ENCODE measurements at regions not wholly inside any gene's neighbourhood (a gene's known extent, or its start where the extent isn't known, plus 50 kb on each side); places are given as distances from the start of the nearest gene placed in this dataset.

DNA sequence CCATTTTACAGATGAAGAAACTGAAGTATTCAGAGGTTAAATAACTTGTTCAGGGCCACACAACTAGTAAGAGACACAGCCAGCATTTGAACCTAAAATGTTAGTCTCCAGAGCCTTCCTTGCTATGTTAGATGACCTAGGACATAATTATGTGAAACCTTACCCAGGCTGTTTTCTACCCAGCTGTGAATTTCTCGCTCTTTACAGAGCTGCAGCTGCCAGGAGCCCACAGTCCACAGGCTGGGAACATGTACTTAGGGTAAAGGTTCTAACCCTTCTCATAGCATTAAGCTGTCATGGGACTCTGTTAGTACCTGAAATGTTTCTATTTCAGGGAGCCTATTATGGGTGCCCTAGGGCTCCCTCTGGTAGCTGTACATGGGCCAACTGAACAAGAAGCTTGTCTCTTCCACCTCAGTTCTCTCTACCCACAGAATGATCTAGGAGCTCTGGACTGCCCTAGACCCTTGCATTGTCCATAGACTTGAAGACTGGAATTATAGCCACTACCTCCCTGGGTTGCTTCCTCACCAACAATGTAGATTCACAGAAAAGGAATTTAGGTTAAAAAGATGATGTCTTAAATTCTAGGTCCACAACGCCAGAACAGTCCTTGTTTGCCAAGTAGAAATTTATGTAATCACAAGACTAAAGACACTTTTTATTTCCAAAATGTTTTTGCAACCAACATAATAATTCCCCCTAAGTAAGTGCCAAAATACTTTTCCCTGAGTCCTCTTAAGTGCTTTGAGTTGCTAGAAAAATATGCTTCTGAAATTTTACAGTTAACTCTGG lies 262.9 kb downstream of the PIK3R1 start:
- DNase-seq (ENCODE audit: low read depth, low spot score) = no peak
- Histone ChIP-seq H3K27me3 (ENCODE audit: control insufficient read depth, insufficient read depth, low read length) (no peaks in the 10 kb centered on the region), H3K9me3 (ENCODE audit: control insufficient read depth, insufficient read depth, low read length) (no peaks in the 10 kb centered on the region), H3K4me3 (ENCODE audit: low read length) (no peak overlapping the region), H3K4me1 (ENCODE audit: control insufficient read depth, insufficient read depth, low read length) (no peaks in the 10 kb centered on the region), H3K36me3 (ENCODE audit: control insufficient read depth, insufficient read depth, low read length) (no peaks in the 10 kb centered on the region), H3K27ac (ENCODE audit: low read length) (no peak overlapping the region)
- WGBS (ENCODE audit: insufficient coverage, insufficient read length) = no CpG with 5 or more reads among the region's 2 CpGs

DNA sequence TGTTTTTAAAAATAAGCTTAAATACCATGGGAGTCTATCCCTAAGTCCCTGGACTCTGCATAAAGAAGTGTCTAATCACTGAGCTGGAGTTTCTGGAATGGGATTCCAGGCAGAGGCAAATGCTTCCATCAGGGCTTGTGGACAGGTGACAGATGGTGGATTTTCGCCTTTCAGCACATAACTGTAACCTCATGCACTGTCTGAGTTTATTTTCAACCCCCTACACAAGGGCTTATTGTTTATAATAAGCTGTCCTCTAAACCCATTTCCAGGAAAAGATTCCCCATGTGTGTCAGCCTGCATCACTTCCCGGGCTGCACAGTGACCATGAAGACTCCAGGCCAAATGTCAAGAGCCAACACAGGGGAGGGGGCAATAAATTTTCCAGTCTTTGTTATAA lies 264.0 kb downstream of the PIK3R1 start:
- H3K4me1 ChIP-seq (ENCODE audit: control insufficient read depth, insufficient read depth, low read length) = no peaks in the 10 kb centered on the region
- H3K27ac ChIP-seq (ENCODE audit: low read length) = no peak overlapping the region
- DNase-seq (ENCODE audit: low read depth, low spot score) = no peak
- H3K27me3 ChIP-seq (ENCODE audit: control insufficient read depth, insufficient read depth, low read length) = no peaks in the 10 kb centered on the region
- H3K36me3 ChIP-seq (ENCODE audit: control insufficient read depth, insufficient read depth, low read length) = no peaks in the 10 kb centered on the region
- no peaks in the 10 kb centered on the region for H3K9me3 ChIP-seq (ENCODE audit: control insufficient read depth, insufficient read depth, low read length)
- WGBS (ENCODE audit: insufficient coverage, insufficient read length) = no CpG with 5 or more reads among the region's 2 CpGs
- H3K4me3 ChIP-seq (ENCODE audit: low read length) = no peak overlapping the region

DNA sequence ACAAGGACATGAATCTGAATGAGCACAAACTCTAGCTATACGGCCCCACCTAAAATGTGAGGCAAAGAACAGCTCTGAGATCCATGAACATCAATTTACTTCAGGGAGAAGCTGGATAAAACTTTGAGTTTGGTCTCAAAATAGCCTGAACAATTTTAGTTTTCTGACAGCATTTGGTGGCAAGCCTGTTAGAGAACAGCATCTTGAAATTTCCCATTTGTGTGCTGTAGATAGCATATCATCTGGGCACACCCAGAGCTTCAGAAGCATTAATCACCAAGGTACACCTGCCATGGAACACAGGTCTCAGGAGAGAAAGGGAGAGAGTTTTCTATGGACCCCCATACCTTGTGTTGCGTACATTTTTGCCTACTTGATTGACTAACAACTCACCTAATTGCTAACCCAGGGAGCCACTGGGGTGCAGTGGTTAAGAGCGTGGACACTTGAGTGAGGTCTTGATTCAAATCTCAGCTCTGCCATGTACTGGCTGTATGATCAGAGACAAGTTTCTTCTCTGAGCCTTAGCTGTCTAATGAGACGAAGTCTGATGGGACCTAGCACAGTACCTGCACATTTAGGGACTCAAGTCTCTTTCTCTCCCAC lies 264.9 kb downstream of the PIK3R1 start:
- H3K27me3 ChIP-seq (ENCODE audit: control insufficient read depth, insufficient read depth, low read length) = no peaks in the 10 kb centered on the region
- no peak overlapping the region for H3K4me3 ChIP-seq (ENCODE audit: low read length)
- H3K9me3 ChIP-seq (ENCODE audit: control insufficient read depth, insufficient read depth, low read length) = no peaks in the 10 kb centered on the region
- H3K36me3 ChIP-seq (ENCODE audit: control insufficient read depth, insufficient read depth, low read length) = no peaks in the 10 kb centered on the region
- DNase-seq (ENCODE audit: low read depth, low spot score) = no peak
- no peak overlapping the region for H3K27ac ChIP-seq (ENCODE audit: low read length)
- no CpG with 5 or more reads among the region's 4 CpGs for WGBS (ENCODE audit: insufficient coverage, insufficient read length)
- H3K4me1 ChIP-seq (ENCODE audit: control insufficient read depth, insufficient read depth, low read length) = no peaks in the 10 kb centered on the region

DNA sequence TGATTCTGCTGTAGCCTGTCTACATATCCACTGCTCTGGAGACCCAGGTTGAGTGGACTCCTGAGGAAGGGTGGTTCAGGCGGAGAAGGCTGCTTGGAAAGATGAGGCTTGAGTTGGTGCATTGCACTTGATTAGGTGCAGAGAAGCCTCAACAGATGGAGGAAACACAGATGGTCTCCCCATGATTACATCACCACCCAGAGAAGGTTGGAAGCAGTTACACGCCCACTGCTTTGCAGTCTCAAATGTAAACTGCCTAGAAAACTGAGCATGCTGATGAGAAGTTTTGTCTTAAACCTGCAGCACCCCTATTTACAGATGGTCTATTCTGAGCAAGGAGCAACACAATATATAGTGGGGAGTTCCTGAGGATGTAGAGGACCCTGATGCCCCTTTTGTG lies 266.6 kb downstream of the PIK3R1 start:
- no peak for DNase-seq (ENCODE audit: low read depth, low spot score)
- Histone ChIP-seq H3K9me3 (ENCODE audit: control insufficient read depth, insufficient read depth, low read length) (no peaks in the 10 kb centered on the region), H3K4me3 (ENCODE audit: low read length) (no peak overlapping the region), H3K4me1 (ENCODE audit: control insufficient read depth, insufficient read depth, low read length) (no peaks in the 10 kb centered on the region), H3K27ac (ENCODE audit: low read length) (no peak overlapping the region), H3K36me3 (ENCODE audit: control insufficient read depth, insufficient read depth, low read length) (no peaks in the 10 kb centered on the region), H3K27me3 (ENCODE audit: control insufficient read depth, insufficient read depth, low read length) (no peaks in the 10 kb centered on the region)
- no CpG with 5 or more reads among the region's 2 CpGs for WGBS (ENCODE audit: insufficient coverage, insufficient read length)

DNA sequence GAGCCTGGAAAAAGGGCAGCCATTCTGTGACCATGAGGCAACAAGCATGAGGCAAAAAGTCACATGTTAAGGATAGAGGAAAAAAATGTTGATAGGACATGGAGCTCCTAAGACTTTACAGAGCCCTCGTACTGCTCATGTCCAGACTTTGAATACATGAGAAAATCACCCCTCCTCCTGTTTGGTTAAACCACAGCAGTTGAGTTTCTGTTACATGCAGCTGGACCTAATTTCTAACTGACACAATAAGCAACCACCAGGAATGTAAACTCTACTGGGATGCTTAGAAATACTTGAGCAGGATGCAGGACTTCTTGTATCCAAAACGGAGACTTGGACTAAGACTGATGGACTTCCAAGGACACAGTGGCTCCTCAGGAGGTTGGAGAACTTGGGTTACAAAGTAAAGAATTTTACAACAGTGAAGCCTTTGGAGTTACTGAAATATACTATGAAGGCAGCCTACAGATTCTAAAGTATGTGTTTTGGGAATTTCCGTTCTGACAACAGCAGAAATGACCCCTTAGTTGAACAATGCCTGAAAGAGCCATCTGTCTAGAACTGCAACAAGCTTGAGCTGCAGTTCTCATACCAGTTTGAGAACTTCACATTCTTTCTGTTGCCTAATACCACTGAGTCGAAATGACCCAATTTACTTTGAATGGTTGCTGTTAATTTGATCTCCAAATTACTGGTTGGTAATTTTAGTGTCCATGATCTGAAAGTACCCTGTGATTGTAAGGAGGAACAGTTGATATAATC lies 268.9 kb downstream of the PIK3R1 start:
- Histone ChIP-seq H3K27me3 (ENCODE audit: control insufficient read depth, insufficient read depth, low read length) (no peaks in the 10 kb centered on the region), H3K9me3 (ENCODE audit: control insufficient read depth, insufficient read depth, low read length) (no peaks in the 10 kb centered on the region), H3K4me1 (ENCODE audit: control insufficient read depth, insufficient read depth, low read length) (no peaks in the 10 kb centered on the region), H3K36me3 (ENCODE audit: control insufficient read depth, insufficient read depth, low read length) (no peaks in the 10 kb centered on the region), H3K27ac (ENCODE audit: low read length) (no peak overlapping the region), H3K4me3 (ENCODE audit: low read length) (no peak overlapping the region)
- WGBS (ENCODE audit: insufficient coverage, insufficient read length) = no CpG with 5 or more reads among the region's 4 CpGs
- DNase-seq (ENCODE audit: low read depth, low spot score) = no peak

DNA sequence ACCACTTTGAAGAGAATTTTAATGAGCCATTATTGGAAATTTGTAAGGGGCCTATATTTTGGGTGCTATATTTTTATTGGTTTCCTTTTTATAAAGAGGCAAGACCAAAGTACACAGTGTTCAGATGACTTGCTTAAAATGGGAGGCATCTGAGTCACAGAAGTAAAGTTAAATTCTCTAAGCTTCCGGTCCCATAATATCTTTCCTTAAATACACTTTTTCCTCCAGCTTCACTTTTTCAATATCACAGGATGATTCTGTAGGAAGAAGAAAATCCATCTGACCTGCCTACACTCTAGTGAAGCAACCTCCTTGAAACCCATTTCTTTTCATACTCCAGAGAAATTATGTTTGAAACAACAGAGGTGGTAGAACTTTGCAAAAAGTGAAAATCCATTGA lies 274.0 kb downstream of the PIK3R1 start:
- H3K4me3 ChIP-seq (ENCODE audit: low read length) = no peak overlapping the region
- H3K9me3 ChIP-seq (ENCODE audit: control insufficient read depth, insufficient read depth, low read length) = no peaks in the 10 kb centered on the region
- no CpG with 5 or more reads among the region's 1 CpG for WGBS (ENCODE audit: insufficient coverage, insufficient read length)
- H3K27me3 ChIP-seq (ENCODE audit: control insufficient read depth, insufficient read depth, low read length) = no peaks in the 10 kb centered on the region
- DNase-seq (ENCODE audit: low read depth, low spot score) = no peak
- H3K4me1 ChIP-seq (ENCODE audit: control insufficient read depth, insufficient read depth, low read length) = no peaks in the 10 kb centered on the region; the same call in 1 of the 2 replicates
- H3K27ac ChIP-seq (ENCODE audit: low read length) = no peak overlapping the region
- no peaks in the 10 kb centered on the region for H3K36me3 ChIP-seq (ENCODE audit: control insufficient read depth, insufficient read depth, low read length)

DNA sequence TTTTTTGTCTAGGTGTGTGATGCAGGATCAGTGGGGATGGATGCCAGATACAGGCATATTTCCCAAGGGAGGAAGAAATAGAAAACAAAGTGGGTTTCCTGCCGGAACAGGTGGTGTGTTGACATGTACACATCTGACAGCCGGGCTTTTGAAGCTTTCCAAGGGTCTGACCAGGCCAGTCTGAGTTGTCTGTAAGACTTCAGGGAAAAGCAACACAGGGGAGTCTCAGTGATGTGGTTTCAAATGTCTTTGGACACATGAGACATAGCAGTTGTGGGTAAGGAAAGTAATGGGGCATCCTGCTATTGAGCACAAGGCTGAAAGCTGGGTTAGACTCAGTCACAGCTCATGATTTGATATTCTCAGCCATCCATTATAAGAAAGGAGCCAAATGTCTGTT lies 274.9 kb downstream of the PIK3R1 start:
- H3K4me3 ChIP-seq (ENCODE audit: low read length) = no peak overlapping the region
- H3K9me3 ChIP-seq (ENCODE audit: control insufficient read depth, insufficient read depth, low read length) = no peaks in the 10 kb centered on the region
- no peaks in the 10 kb centered on the region for H3K36me3 ChIP-seq (ENCODE audit: control insufficient read depth, insufficient read depth, low read length)
- no peaks in the 10 kb centered on the region for H3K27me3 ChIP-seq (ENCODE audit: control insufficient read depth, insufficient read depth, low read length)
- DNase-seq (ENCODE audit: low read depth, low spot score) = no peak
- no CpG with 5 or more reads among the region's 2 CpGs for WGBS (ENCODE audit: insufficient coverage, insufficient read length)
- no peak overlapping the region for H3K27ac ChIP-seq (ENCODE audit: low read length)
- no peaks in the 10 kb centered on the region; the same call in 1 of the 2 replicates for H3K4me1 ChIP-seq (ENCODE audit: control insufficient read depth, insufficient read depth, low read length)

DNA sequence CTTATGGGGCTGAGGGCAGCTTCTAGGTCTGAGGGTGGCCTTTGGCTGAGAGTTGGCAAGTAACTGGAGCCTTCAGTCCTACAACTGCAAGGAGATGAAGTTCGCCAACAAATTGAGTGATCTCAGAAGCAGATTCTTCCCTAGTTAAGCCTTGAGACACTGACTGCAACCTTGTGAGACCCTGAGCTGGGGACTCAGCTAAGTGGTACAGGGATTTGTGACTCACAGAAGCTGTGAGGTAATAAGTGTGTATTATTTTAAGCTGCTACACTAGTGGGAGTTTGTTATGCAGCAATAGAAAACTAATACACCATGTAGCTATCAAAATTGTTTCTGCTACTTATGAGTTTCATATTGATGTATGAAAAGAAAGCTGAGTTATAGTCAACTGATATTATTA lies 279.2 kb downstream of the PIK3R1 start:
- no CpG with 5 or more reads among the region's 1 CpG for WGBS (ENCODE audit: insufficient coverage, insufficient read length)
- peaks cover 2% of the 10 kb centered on the region; the same call in 1 of the 2 replicates for H3K9me3 ChIP-seq (ENCODE audit: control insufficient read depth, insufficient read depth, low read length)
- no peak overlapping the region for H3K27ac ChIP-seq (ENCODE audit: low read length)
- H3K4me3 ChIP-seq (ENCODE audit: low read length) = no peak overlapping the region
- no peak for DNase-seq (ENCODE audit: low read depth, low spot score)
- no peaks in the 10 kb centered on the region for H3K36me3 ChIP-seq (ENCODE audit: control insufficient read depth, insufficient read depth, low read length)
- no peaks in the 10 kb centered on the region for H3K27me3 ChIP-seq (ENCODE audit: control insufficient read depth, insufficient read depth, low read length)
- no peaks in the 10 kb centered on the region; the same call in 1 of the 2 replicates for H3K4me1 ChIP-seq (ENCODE audit: control insufficient read depth, insufficient read depth, low read length)

DNA sequence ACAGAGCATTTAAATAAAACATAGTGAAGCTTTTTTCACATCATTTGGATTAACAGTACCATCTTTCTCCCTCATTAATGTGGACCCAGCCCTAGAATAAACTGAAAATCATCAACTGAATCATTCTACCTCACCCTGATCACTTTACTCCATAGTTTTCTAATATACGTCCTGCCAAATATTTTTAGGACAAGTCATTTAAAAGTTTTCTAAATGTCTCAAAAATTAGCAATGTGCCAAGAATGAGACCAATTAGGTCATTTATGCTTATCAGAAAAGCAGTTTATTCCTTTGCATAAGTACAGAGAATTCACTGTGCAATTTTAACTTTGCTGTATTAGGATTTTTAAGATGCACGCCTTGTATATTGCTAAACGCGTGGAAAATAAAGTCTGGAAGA lies 284.4 kb downstream of the PIK3R1 start:
- H3K4me1 ChIP-seq (ENCODE audit: control insufficient read depth, insufficient read depth, low read length) = no peaks in the 10 kb centered on the region
- H3K36me3 ChIP-seq (ENCODE audit: control insufficient read depth, insufficient read depth, low read length) = no peaks in the 10 kb centered on the region
- WGBS (ENCODE audit: insufficient coverage, insufficient read length) = no CpG with 5 or more reads among the region's 4 CpGs
- H3K27ac ChIP-seq (ENCODE audit: low read length) = no peak overlapping the region
- H3K4me3 ChIP-seq (ENCODE audit: low read length) = no peak overlapping the region
- H3K9me3 ChIP-seq (ENCODE audit: control insufficient read depth, insufficient read depth, low read length) = peaks cover 2% of the 10 kb centered on the region; the same call in 1 of the 2 replicates
- DNase-seq (ENCODE audit: low read depth, low spot score) = no peak
- H3K27me3 ChIP-seq (ENCODE audit: control insufficient read depth, insufficient read depth, low read length) = no peaks in the 10 kb centered on the region

DNA sequence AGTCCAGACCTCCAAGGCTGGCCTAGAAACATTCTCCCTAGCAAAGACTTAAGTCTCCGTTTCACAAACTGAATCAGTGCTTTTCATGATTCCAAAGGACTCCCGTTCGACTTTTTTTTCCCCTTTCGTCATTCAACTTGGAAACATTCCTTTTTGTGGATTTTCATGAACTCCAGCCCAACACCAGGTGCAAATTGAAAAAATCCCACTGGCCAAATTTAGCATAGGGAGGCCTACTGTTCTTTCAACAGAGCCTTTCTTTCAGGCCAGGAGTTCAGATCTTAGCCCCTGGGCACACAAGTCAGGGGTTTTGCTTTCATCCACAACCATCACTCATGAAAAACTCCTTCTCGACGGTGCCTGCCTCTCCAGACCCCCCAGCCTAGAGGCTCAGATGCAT lies 285.3 kb downstream of the PIK3R1 start:
- Histone ChIP-seq H3K4me3 (ENCODE audit: low read length) (no peak overlapping the region), H3K27me3 (ENCODE audit: control insufficient read depth, insufficient read depth, low read length) (no peaks in the 10 kb centered on the region), H3K36me3 (ENCODE audit: control insufficient read depth, insufficient read depth, low read length) (no peaks in the 10 kb centered on the region), H3K4me1 (ENCODE audit: control insufficient read depth, insufficient read depth, low read length) (no peaks in the 10 kb centered on the region), H3K9me3 (ENCODE audit: control insufficient read depth, insufficient read depth, low read length) (peaks cover 2% of the 10 kb centered on the region; the same call in 1 of the 2 replicates), H3K27ac (ENCODE audit: low read length) (no peak overlapping the region)
- no CpG with 5 or more reads among the region's 6 CpGs for WGBS (ENCODE audit: insufficient coverage, insufficient read length)
- no peak for DNase-seq (ENCODE audit: low read depth, low spot score)

Measured in iPS DF 6.9 (cell line).